Mesenchymal stem cell (in vitro differentiated cells and primary cell): ENCODE measurements at regions not wholly inside any gene's neighbourhood (a gene's known extent, or its start where the extent isn't known, plus 50 kb on each side); places are given as distances from the start of the nearest gene placed in this dataset.

Source experiments
- DNase-seq: peaks from one replicate; pipeline ENCODE4 v3.0.0-alpha.2; 2013
- H2AFZ ChIP-seq: one replicate; pipeline ENCODE4 v1.6.1; 2013; ENCODE audit warnings: low read depth, mild to moderate bottlenecking, control low read depth, inconsistent platforms, low read length, moderate library complexity
- H2AK5ac ChIP-seq: 2 replicates; pipeline ENCODE4 v1.6.1; 2013; ENCODE audit warnings: low read length, moderate library complexity, mild to moderate bottlenecking, inconsistent platforms; ENCODE audit not compliant: severe bottlenecking
- H2BK120ac ChIP-seq: one replicate; pipeline ENCODE4 v1.6.1; 2013; ENCODE audit warnings: low read depth, mild to moderate bottlenecking, inconsistent platforms, low read length, moderate library complexity
- H2BK12ac ChIP-seq, 2 experiments: one replicate each; pipeline ENCODE4 v1.6.1; 2013; ENCODE audit warnings: inconsistent platforms in 2 of 2, low read length in 2 of 2, mild to moderate bottlenecking in 2 of 2, moderate library complexity in 2 of 2, control low read depth in 1 of 2
- H2BK15ac ChIP-seq: one replicate; pipeline ENCODE4 v1.6.1; 2013; ENCODE audit warnings: mild to moderate bottlenecking, low read depth, inconsistent platforms; ENCODE audit not compliant: poor library complexity, severe bottlenecking
- H2BK5ac ChIP-seq: 2 replicates; pipeline ENCODE4 v1.6.1; 2013; ENCODE audit warnings: low read depth, mild to moderate bottlenecking, low read length, control low read depth, inconsistent platforms; ENCODE audit not compliant: poor library complexity, severe bottlenecking
- H3K14ac ChIP-seq, 2 experiments: one replicate each; pipeline ENCODE4 v1.6.1; 2013; ENCODE audit warnings: inconsistent platforms in 2 of 2, low read length in 2 of 2, control low read depth in 1 of 2, mild to moderate bottlenecking in 1 of 2, moderate library complexity in 1 of 2
- H3K18ac ChIP-seq, 2 experiments: one replicate each; pipeline ENCODE4 v1.6.1; 2013; ENCODE audit warnings: inconsistent platforms in 2 of 2, low read length in 2 of 2, control low read depth in 1 of 2, low read depth in 1 of 2, mild to moderate bottlenecking in 1 of 2
- H3K23ac ChIP-seq, 2 experiments: one replicate each; pipeline ENCODE4 v1.6.1; 2013; ENCODE audit warnings: inconsistent platforms in 2 of 2, low read length in 2 of 2, mild to moderate bottlenecking in 2 of 2, moderate library complexity in 2 of 2, control low read depth in 1 of 2
- H3K27ac ChIP-seq: 2 replicates; pipeline ENCODE4 v1.5.1; 2013; ENCODE audit warnings: mild to moderate bottlenecking, moderate library complexity, low read length, control low read depth, inconsistent platforms; ENCODE audit not compliant: poor library complexity, severe bottlenecking
- H3K27me3 ChIP-seq, 2 experiments: 2 replicates each; pipeline versions ENCODE4 v1.6.1 to v1.7.0; 2013; ENCODE audit warnings: low read length in 2 of 2, mild to moderate bottlenecking in 2 of 2, moderate library complexity in 2 of 2, control low read depth in 1 of 2, inconsistent platforms in 1 of 2; ENCODE audit not compliant: control insufficient read depth in 1 of 2, insufficient read depth in 1 of 2
- H3K36me3 ChIP-seq, 2 experiments: 2 replicates each; pipeline versions ENCODE4 v1.6.1 to v1.7.0; 2013; ENCODE audit warnings: low read length in 2 of 2, control low read depth in 1 of 2, inconsistent platforms in 1 of 2, low read depth in 1 of 2, mild to moderate bottlenecking in 1 of 2; ENCODE audit not compliant: insufficient read depth in 2 of 2, control insufficient read depth in 1 of 2
- H3K4ac ChIP-seq, 2 experiments: one replicate each; pipeline ENCODE4 v1.6.1; 2013; ENCODE audit warnings: inconsistent platforms in 2 of 2, low read length in 2 of 2, mild to moderate bottlenecking in 2 of 2, moderate library complexity in 2 of 2, control low read depth in 1 of 2, low read depth in 1 of 2
- H3K4me1 ChIP-seq: 2 replicates; pipeline ENCODE4 v1.6.1; 2013; ENCODE audit warnings: low read depth, low read length, control low read depth; ENCODE audit not compliant: control insufficient read depth, insufficient read depth
- H3K4me2 ChIP-seq: 2 replicates; pipeline ENCODE4 v1.6.1; 2013; ENCODE audit warnings: low read length, mild to moderate bottlenecking, inconsistent platforms; ENCODE audit not compliant: poor library complexity, severe bottlenecking
- H3K4me3 ChIP-seq, 2 experiments: 2 replicates each; pipeline versions ENCODE4 v1.5.1 to v1.7.0; 2013; ENCODE audit warnings: low read length in 2 of 2, mild to moderate bottlenecking in 2 of 2, control low read depth in 1 of 2, low read depth in 1 of 2; ENCODE audit not compliant: insufficient read depth in 1 of 2
- H3K79me1 ChIP-seq: replicated peaks from 2 replicates; pipeline ENCODE4 v1.6.1; 2013; ENCODE audit warnings: mild to moderate bottlenecking, control low read depth, low read length, inconsistent platforms; ENCODE audit not compliant: poor library complexity, severe bottlenecking
- H3K9ac ChIP-seq: 2 replicates; pipeline ENCODE4 v1.7.0; 2013; ENCODE audit warnings: mild to moderate bottlenecking, low read length, moderate library complexity
- H3K9me3 ChIP-seq: 2 replicates; pipeline ENCODE4 v1.7.0; 2013; ENCODE audit warnings: mild to moderate bottlenecking, low read length; ENCODE audit not compliant: control insufficient read depth
- H4K8ac ChIP-seq: one replicate; pipeline ENCODE4 v1.6.1; 2013; ENCODE audit warnings: inconsistent platforms, mild to moderate bottlenecking, low read length, moderate library complexity
- H4K91ac ChIP-seq: one replicate; pipeline ENCODE4 v1.6.1; 2013; ENCODE audit warnings: mild to moderate bottlenecking, low read length, inconsistent platforms
- WGBS: methylation state at CpG from one replicate; pipeline ENCODE4 v1.1.7; 2013; ENCODE audit warnings: mixed read lengths; 5-methylcytosine and 5-hydroxymethylcytosine counted together

DNA sequence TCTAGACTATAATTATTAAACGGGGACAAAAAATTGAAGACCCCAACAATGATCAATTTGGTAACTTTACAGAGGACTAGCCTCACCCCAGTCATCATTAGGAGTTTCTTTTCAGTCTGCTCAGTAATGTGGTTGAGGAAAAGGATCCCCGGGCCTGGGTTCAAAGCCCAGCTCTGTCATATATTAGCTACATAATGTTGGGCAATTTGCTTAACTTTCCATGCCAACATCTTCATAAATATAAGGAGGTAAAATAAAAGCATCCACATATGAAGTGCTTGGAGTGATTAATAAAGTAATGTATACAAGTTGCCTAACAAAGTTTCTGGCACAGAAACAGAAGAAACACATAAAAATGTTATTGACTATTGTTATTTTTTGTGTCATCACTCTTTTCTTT, 53.4 kb upstream of the ANTXR2 start:
- H3K4me3 ChIP-seq, result no peak overlapping the region
- H3K79me1 ChIP-seq, result no peaks in the 10 kb centered on the region
- H3K9ac ChIP-seq, result no peak overlapping the region
- no peaks in the 10 kb centered on the region for H3K36me3 ChIP-seq
- H3K4me1 ChIP-seq, result no peaks in the 10 kb centered on the region
- no peak overlapping the region for H2BK120ac ChIP-seq
- no peak overlapping the region for H2BK15ac ChIP-seq
- H3K18ac ChIP-seq, result no peak overlapping the region
- H3K23ac ChIP-seq, result no peak overlapping the region
- no peak overlapping the region for H3K14ac ChIP-seq
- no peak overlapping the region for H2AK5ac ChIP-seq
- no peak overlapping the region for H4K91ac ChIP-seq
- DNase-seq, result no peak
- H3K9me3 ChIP-seq, result no peaks in the 10 kb centered on the region
- no peak overlapping the region for H3K4me2 ChIP-seq
- H2BK5ac ChIP-seq, result no peak overlapping the region
- H2BK12ac ChIP-seq, result no peak overlapping the region
- no peak overlapping the region for H4K8ac ChIP-seq
- WGBS, result no CpG with 5 or more reads among the region's 2 CpGs
- H3K27me3 ChIP-seq, result no peaks in the 10 kb centered on the region
- H3K27ac ChIP-seq, result peak overlapping the region; percentile 51
- no peak overlapping the region for H3K4ac ChIP-seq
- no peak overlapping the region for H2AFZ ChIP-seq

DNA sequence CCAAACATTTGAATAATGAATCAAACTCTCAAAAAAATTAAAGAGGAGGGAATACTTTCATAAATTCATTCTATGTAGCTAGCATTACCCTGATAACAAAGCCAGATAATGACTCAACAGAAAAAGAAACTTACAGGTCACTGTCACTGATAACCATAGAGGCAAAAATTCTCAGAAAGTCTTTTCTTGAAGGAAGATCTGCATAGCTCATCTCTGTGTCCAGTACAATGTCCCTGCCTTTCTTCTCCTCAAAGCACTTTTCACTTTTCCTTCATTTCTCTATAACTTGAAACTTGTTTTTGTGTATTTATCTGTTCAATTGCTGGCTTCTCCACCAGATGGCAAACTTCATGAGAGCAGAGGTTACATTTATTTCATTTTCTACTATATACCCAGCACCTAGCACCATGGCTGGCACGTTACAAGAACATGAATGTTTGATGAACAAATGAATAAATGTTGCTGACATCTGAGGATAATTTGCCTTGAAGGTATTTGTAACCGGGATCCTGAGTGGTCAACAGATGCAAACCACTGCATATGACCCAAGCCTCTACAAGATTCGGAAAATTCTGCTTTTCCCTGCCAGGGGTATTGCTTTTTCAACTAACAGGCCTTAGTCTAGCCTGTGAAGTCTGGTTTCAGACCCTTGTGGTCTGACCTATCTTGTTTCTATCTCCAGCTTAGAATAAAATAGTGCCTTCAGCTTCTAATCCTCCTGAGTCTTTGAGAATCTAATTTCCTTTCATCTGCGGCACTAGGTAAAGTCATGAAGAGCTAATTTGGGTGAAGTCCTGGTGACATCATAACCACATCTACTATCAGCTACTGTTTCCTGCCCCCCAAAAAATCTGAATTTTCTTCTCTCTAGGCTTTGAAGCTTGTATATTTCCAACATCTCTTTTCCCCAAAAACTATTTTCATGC, 52.5 kb upstream of the ANTXR2 start:
- H4K91ac ChIP-seq, result no peak overlapping the region
- no peak overlapping the region for H3K14ac ChIP-seq
- peak overlapping the region; percentile 80 for H2AK5ac ChIP-seq
- peak overlapping the region in 1 of 2 experiments; percentile 59 for H3K4me3 ChIP-seq
- no peak overlapping the region for H2BK12ac ChIP-seq
- no peak overlapping the region for H3K23ac ChIP-seq
- 89% methylated on average over 4 of the region's 4 CpGs for WGBS
- no peak overlapping the region for H2BK5ac ChIP-seq
- DNase-seq, result peak; percentile 30
- no peak overlapping the region for H3K4me2 ChIP-seq
- H3K79me1 ChIP-seq, result no peaks in the 10 kb centered on the region
- H2BK15ac ChIP-seq, result no peak overlapping the region
- no peak overlapping the region for H3K27ac ChIP-seq
- H2AFZ ChIP-seq, result no peak overlapping the region
- H3K9ac ChIP-seq, result peak overlapping the region; percentile 65
- no peaks in the 10 kb centered on the region for H3K9me3 ChIP-seq
- H3K27me3 ChIP-seq, result no peaks in the 10 kb centered on the region
- no peak overlapping the region for H2BK120ac ChIP-seq
- H4K8ac ChIP-seq, result no peak overlapping the region
- no peak overlapping the region for H3K4ac ChIP-seq
- H3K18ac ChIP-seq, result no peak overlapping the region
- H3K4me1 ChIP-seq, result no peaks in the 10 kb centered on the region
- no peaks in the 10 kb centered on the region for H3K36me3 ChIP-seq

DNA sequence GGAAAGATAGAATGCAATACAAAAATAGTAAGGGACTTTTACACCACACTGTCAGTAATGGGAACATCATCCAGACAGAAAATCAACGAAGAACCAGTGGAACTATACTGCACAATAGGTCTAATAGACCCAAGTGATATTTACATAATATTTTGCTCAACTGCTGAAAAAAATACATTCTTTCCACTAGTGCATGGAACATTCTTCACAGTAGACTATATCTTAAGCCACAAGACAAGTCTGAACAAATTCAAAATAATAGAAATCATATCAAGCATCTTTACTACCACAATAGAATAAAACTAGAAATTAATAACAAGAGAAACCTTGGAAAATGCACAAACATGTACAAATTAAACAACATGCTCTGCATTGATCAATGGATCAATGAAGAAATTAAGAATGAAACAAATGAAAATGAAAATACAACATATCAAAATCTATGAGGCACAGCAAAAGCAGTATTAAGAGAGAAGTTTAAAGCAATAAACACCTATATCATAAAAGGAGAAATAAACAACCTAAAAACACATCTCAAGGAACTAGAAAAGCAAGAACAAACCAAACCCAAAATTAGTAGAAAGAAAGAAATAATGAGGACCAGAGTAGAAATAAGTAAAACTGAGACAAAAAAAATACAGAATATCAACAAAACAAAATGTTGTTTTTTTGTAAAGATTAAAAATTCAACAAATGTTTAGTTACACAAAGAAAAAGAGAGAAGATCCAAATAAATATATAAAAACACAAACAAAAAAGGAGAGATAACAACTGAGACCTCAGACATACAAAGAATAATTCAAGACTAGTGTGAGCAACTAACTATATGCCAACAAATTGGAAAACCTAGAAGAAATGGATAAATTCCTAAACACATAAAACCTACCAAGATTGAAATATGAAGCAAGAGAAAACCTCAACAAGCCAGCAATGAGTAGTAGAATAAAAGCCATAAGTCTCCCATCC, 51.5 kb upstream of the ANTXR2 start:
- Histone ChIP-seq H2BK15ac (no peak overlapping the region), H3K27me3 (no peaks in the 10 kb centered on the region)

More for the DNA sequence above, 51.5 kb upstream of the ANTXR2 start:
- WGBS, result 100% methylated on average over 1 of the region's 1 CpG
- Histone ChIP-seq H2AK5ac (no peak overlapping the region), H3K23ac (no peak overlapping the region), H3K18ac (no peak overlapping the region), H3K4ac (no peak overlapping the region), H4K91ac (no peak overlapping the region), H3K9ac (peak overlapping the region; percentile 65), H3K79me1 (no peaks in the 10 kb centered on the region), H4K8ac (no peak overlapping the region), H2BK5ac (no peak overlapping the region), H3K14ac (no peak overlapping the region), H3K4me3 (peak overlapping the region in 1 of 2 experiments; percentile 59), H3K36me3 (no peaks in the 10 kb centered on the region), H2BK120ac (no peak overlapping the region), H3K27ac (no peak overlapping the region), H3K4me2 (no peak overlapping the region), H3K4me1 (no peaks in the 10 kb centered on the region), H3K9me3 (no peaks in the 10 kb centered on the region), H2BK12ac (no peak overlapping the region), H2AFZ (no peak overlapping the region)
- DNase-seq, result no peak
